HepG2 (cell line): ENCODE measurements at regions not wholly inside any gene's neighbourhood (a gene's known extent, or its start where the extent isn't known, plus 50 kb on each side); places are given as distances from the start of the nearest gene placed in this dataset.

ENCODE experiments used
- AGO2 ChIP-seq: fragments of 200-400 bp; formaldehyde crosslinking; optimal IDR thresholded peaks from 2 replicates; pipeline ENCODE3; 2017; ENCODE audit warnings: mild to moderate bottlenecking, low read depth, low read length, moderate library complexity
- BCL3 ChIP-seq: sonication (generic); formaldehyde crosslinking; IDR thresholded peaks from 2 replicates; pipeline ENCODE4 v1.5.1; 2020; ENCODE audit warnings: mild to moderate bottlenecking, missing genetic modification reagents, moderate library complexity
- FOXA1 ChIP-seq, 2 experiments: fragments of 450-650 bp in 1 of 2; sonication (generic) in 1 of 2; formaldehyde crosslinking in 1 of 2; IDR thresholded peaks; 2 replicates each; pipeline versions ENCODE4 v1.4.0 to v1.6.1; 2016 to 2020; ENCODE audit warnings: missing genetic modification reagents in 1 of 2
- GATAD1 ChIP-seq: IDR thresholded peaks from 2 replicates; pipeline ENCODE4 v1.6.1; 2016; ENCODE audit warnings: missing genetic modification reagents, missing compliant biosample characterization
- HNF4A ChIP-seq: sonication (generic); formaldehyde crosslinking; IDR thresholded peaks from 2 replicates; pipeline ENCODE4 v1.4.0; 2020; ENCODE audit warnings: missing genetic modification reagents
- NAIF1 ChIP-seq: sonication (generic); formaldehyde crosslinking; IDR thresholded peaks from 2 replicates; pipeline ENCODE4 v1.5.0; 2020; ENCODE audit warnings: mild to moderate bottlenecking, missing genetic modification reagents, borderline replicate concordance
- NR2F6 ChIP-seq, 2 experiments: IDR thresholded peaks; 2 replicates each; pipeline ENCODE4 v1.6.1; 2016; ENCODE audit warnings: antibody characterized with exemption in 1 of 2, mild to moderate bottlenecking in 1 of 2
- RELA ChIP-seq: sonication (generic); formaldehyde crosslinking; IDR thresholded peaks from 2 replicates; pipeline ENCODE4 v1.4.0; 2020; ENCODE audit warnings: missing genetic modification reagents
- REXO4 ChIP-seq: sonication (generic); formaldehyde crosslinking; IDR thresholded peaks from 2 replicates; pipeline ENCODE4 v1.8.0; 2022; ENCODE audit warnings: missing genetic modification reagents, mild to moderate bottlenecking, borderline replicate concordance
- SOX13 ChIP-seq, 3 experiments: fragments of 450-650 bp in 1 of 3; sonication (generic) in 1 of 3; formaldehyde crosslinking in 1 of 3; IDR thresholded peaks in 2 of 3; conservative IDR thresholded peaks in 1 of 3; 2 replicates each; pipeline versions ENCODE4 v1.5.0 to v1.6.1; 2016 to 2020; ENCODE audit warnings: antibody characterized with exemption in 1 of 3, mild to moderate bottlenecking in 1 of 3, missing compliant biosample characterization in 1 of 3, missing genetic modification reagents in 1 of 3, moderate library complexity in 1 of 3
- TRIM22 ChIP-seq: fragments of 450-650 bp; IDR thresholded peaks from 2 replicates; pipeline ENCODE4 v1.6.1; 2017
- ZMYM3 ChIP-seq: sonication (generic); formaldehyde crosslinking; IDR thresholded peaks from 2 replicates; pipeline ENCODE4 v1.5.1; 2020; ENCODE audit warnings: mild to moderate bottlenecking, missing genetic modification reagents
- ZNF142 ChIP-seq: sonication (generic); formaldehyde crosslinking; IDR thresholded peaks from 2 replicates; pipeline ENCODE4 v1.4.0; 2020; ENCODE audit warnings: missing genetic modification reagents
- ZNF24 ChIP-seq: fragments of 450-650 bp; IDR thresholded peaks from 2 replicates; pipeline ENCODE4 v1.6.1; 2017; ENCODE audit warnings: antibody characterized with exemption, mild to moderate bottlenecking
- ZNF326 ChIP-seq: sonication (generic); formaldehyde crosslinking; IDR thresholded peaks from 2 replicates; pipeline ENCODE4 v1.4.0; 2020; ENCODE audit warnings: missing genetic modification reagents, borderline replicate concordance
- ZNF607 ChIP-seq: sonication (generic); formaldehyde crosslinking; IDR thresholded peaks from 2 replicates; pipeline ENCODE4 v1.5.1; 2020; ENCODE audit warnings: missing genetic modification reagents, mild to moderate bottlenecking, borderline replicate concordance
- ZNF83 ChIP-seq: sonication (generic); formaldehyde crosslinking; IDR thresholded peaks from 2 replicates; pipeline ENCODE4 v1.4.0; 2020; ENCODE audit warnings: missing genetic modification reagents, mild to moderate bottlenecking, borderline replicate concordance
- ZSCAN5A ChIP-seq: sonication (generic); formaldehyde crosslinking; IDR thresholded peaks from 2 replicates; pipeline ENCODE4 v1.8.0; 2022; ENCODE audit warnings: mild to moderate bottlenecking, missing genetic modification reagents, borderline replicate concordance

GRCh38 chr11:8839957-8840945 lies 70.7 kb upstream of the AKIP1 start (continued):
- peak; percentile 83; the same call in 1 of the 2 replicates for TF ChIP-seq RELA (CRISPR knock-in tag)
- no peak for TF ChIP-seq ZNF326
- no peak for TF ChIP-seq SOX13 (IDR thresholded peaks at IDR 0.05)
- peak in 1 of 2 experiments; percentile 16; a peak in 1 of 4 replicates for TF ChIP-seq SOX13 (CRISPR knock-in tag; conservative IDR thresholded peaks at IDR 0.05 in 1 of 2, IDR thresholded peaks at IDR 0.05 in 1 of 2)
- TF ChIP-seq ZNF607 (CRISPR knock-in tag), result no peak
- TF ChIP-seq BCL3 (CRISPR knock-in tag), result 0 out of 2 replicates have a peak, but pooled peaks have one; percentile 52
- no peak for TF ChIP-seq GATAD1 (CRISPR knock-in tag)
- TF ChIP-seq ZSCAN5A (CRISPR knock-in tag), result no peak
- no peak for TF ChIP-seq NAIF1 (CRISPR knock-in tag)
- TF ChIP-seq ZNF142, result no peak
- TF ChIP-seq AGO2, result no peak
- TF ChIP-seq ZNF24, result no peak
- no peak for TF ChIP-seq ZNF83 (CRISPR knock-in tag)
- TF ChIP-seq ZMYM3 (CRISPR knock-in tag), result no peak
- TF ChIP-seq FOXA1 (IDR thresholded peaks at IDR 0.05), result no peak
- TF ChIP-seq FOXA1 (CRISPR knock-in tag; IDR thresholded peaks at IDR 0.05), result peak; percentile 62
- TF ChIP-seq REXO4 (CRISPR knock-in tag), result no peak
- TF ChIP-seq HNF4A, result no peak
- TF ChIP-seq NR2F6 (IDR thresholded peaks at IDR 0.05), result no peak
- no peak for TF ChIP-seq NR2F6 (CRISPR knock-in tag; IDR thresholded peaks at IDR 0.05)
- TF ChIP-seq TRIM22, result no peak
